ENCODE measurements at regions not wholly inside any gene's neighbourhood (a gene's known extent, or its start where the extent isn't known, plus 50 kb on each side); places are given as distances from the start of the nearest gene placed in this dataset.

GRCh38 chrX:5775846-5776430 lies 452.7 kb downstream of the NLGN4X start:
- Histone ChIP-seq H3K27ac (no peak overlapping the region), H3K4me3 (IDR thresholded peaks at IDR 0.05; ENCODE audit: insufficient read depth, low read depth, low read length) (no peak overlapping the region), H3K27me3 (ENCODE audit: insufficient read depth, low read depth) (no peaks in the 10 kb centered on the region), H3K9ac (no peak overlapping the region), H2AFZ (ENCODE audit: low read depth) (no peak overlapping the region), H3K4me1 (ENCODE audit: low read depth, poor library complexity, severe bottlenecking) (no peaks in the 10 kb centered on the region), H3K79me2 (ENCODE audit: insufficient read depth, low read depth) (no peaks in the 10 kb centered on the region), H3K4me2 (no peak overlapping the region), H4K20me1 (ENCODE audit: insufficient read depth) (no peaks in the 10 kb centered on the region), H3K36me3 (ENCODE audit: insufficient read depth) (no peaks in the 10 kb centered on the region)
- TF ChIP-seq CTCF (conservative IDR thresholded peaks at IDR 0.05; ENCODE audit: low read depth, low read length) = no peak

GRCh38 chrX:5774446-5774845 lies 454.2 kb downstream of the NLGN4X start:
- no peak overlapping the region for H3K27ac ChIP-seq
- no peaks in the 10 kb centered on the region for H3K36me3 ChIP-seq (ENCODE audit: insufficient read depth)
- H3K9ac ChIP-seq = no peak overlapping the region
- H2AFZ ChIP-seq (ENCODE audit: low read depth) = no peak overlapping the region
- H3K4me1 ChIP-seq (ENCODE audit: low read depth, poor library complexity, severe bottlenecking) = no peaks in the 10 kb centered on the region
- TF ChIP-seq CTCF (conservative IDR thresholded peaks at IDR 0.05; ENCODE audit: low read depth, low read length) = no peak
- H3K4me3 ChIP-seq (IDR thresholded peaks at IDR 0.05; ENCODE audit: insufficient read depth, low read depth, low read length) = no peak overlapping the region
- H4K20me1 ChIP-seq (ENCODE audit: insufficient read depth) = no peaks in the 10 kb centered on the region
- no peaks in the 10 kb centered on the region for H3K27me3 ChIP-seq (ENCODE audit: insufficient read depth, low read depth)
- H3K4me2 ChIP-seq = no peak overlapping the region
- no peaks in the 10 kb centered on the region for H3K79me2 ChIP-seq (ENCODE audit: insufficient read depth, low read depth)

- no peak overlapping the region for H3K4me2 ChIP-seq
- H3K27me3 ChIP-seq (ENCODE audit: insufficient read depth, low read depth) = no peaks in the 10 kb centered on the region
- H2AFZ ChIP-seq (ENCODE audit: low read depth) = no peak overlapping the region
- H3K27ac ChIP-seq = no peak overlapping the region
- H3K4me3 ChIP-seq (IDR thresholded peaks at IDR 0.05; ENCODE audit: insufficient read depth, low read depth, low read length) = no peak overlapping the region
- H3K36me3 ChIP-seq (ENCODE audit: insufficient read depth) = no peaks in the 10 kb centered on the region
- no peaks in the 10 kb centered on the region for H3K4me1 ChIP-seq (ENCODE audit: low read depth, poor library complexity, severe bottlenecking)
- H3K79me2 ChIP-seq (ENCODE audit: insufficient read depth, low read depth) = no peaks in the 10 kb centered on the region
- no peak for TF ChIP-seq CTCF (conservative IDR thresholded peaks at IDR 0.05; ENCODE audit: low read depth, low read length)
- no peaks in the 10 kb centered on the region for H4K20me1 ChIP-seq (ENCODE audit: insufficient read depth)
- H3K9ac ChIP-seq = no peak overlapping the region
Measured at GRCh38 chrX:5771441-5771840, 457.2 kb downstream of the NLGN4X start.

GRCh38 chrX:5756616-5757015 lies 472.1 kb downstream of the NLGN4X start:
- H3K27ac ChIP-seq = no peak overlapping the region
- no peak overlapping the region for H2AFZ ChIP-seq (ENCODE audit: low read depth)
- no peak for TF ChIP-seq CTCF (conservative IDR thresholded peaks at IDR 0.05; ENCODE audit: low read depth, low read length)
- H3K4me2 ChIP-seq = no peak overlapping the region
- no peaks in the 10 kb centered on the region for H3K79me2 ChIP-seq (ENCODE audit: insufficient read depth, low read depth)
- no peak overlapping the region for H3K4me3 ChIP-seq (IDR thresholded peaks at IDR 0.05; ENCODE audit: insufficient read depth, low read depth, low read length)
- no peaks in the 10 kb centered on the region for H3K27me3 ChIP-seq (ENCODE audit: insufficient read depth, low read depth)
- H3K36me3 ChIP-seq (ENCODE audit: insufficient read depth) = no peaks in the 10 kb centered on the region
- no peak overlapping the region for H3K9ac ChIP-seq
- no peaks in the 10 kb centered on the region for H3K4me1 ChIP-seq (ENCODE audit: low read depth, poor library complexity, severe bottlenecking)
- no peaks in the 10 kb centered on the region for H4K20me1 ChIP-seq (ENCODE audit: insufficient read depth)
